GM23248 (cell line): ENCODE measurements at regions not wholly inside any gene's neighbourhood (a gene's known extent, or its start where the extent isn't known, plus 50 kb on each side); places are given as distances from the start of the nearest gene placed in this dataset.

ENCODE experiments used
- EZH2 ChIP-seq: fragments of 200-600 bp; sonication (generic); IDR thresholded peaks from 2 replicates; pipeline ENCODE4 v1.6.1; 2018; ENCODE audit warnings: antibody characterized with exemption, mild to moderate bottlenecking; ENCODE audit not compliant: insufficient read depth, poor library complexity, severe bottlenecking
- EZH2phosphoT487 ChIP-seq: fragments of 200-600 bp; sonication (generic); IDR thresholded peaks from 2 replicates; pipeline ENCODE4 v1.6.1; 2018; ENCODE audit warnings: antibody characterized with exemption, moderate library complexity, mild to moderate bottlenecking, low read depth; ENCODE audit not compliant: insufficient read depth

GRCh38 chr5:74424162-74424868, 216.2 kb downstream of the ENC1 start:
- TF ChIP-seq EZH2: no peak
- no peak for TF ChIP-seq EZH2phosphoT487
